HL-60 (cell line): ENCODE measurements at regions not wholly inside any gene's neighbourhood (a gene's known extent, or its start where the extent isn't known, plus 50 kb on each side); places are given as distances from the start of the nearest gene placed in this dataset.

Experiments used
- DNase-seq, 2 experiments: peaks; one replicate each; pipeline ENCODE4 v3.0.0-alpha.2; 2010 to 2020; ENCODE audit warnings: low read depth in 1 of 2, low spot score in 1 of 2
- H3K27ac ChIP-seq: fragments of 250-450 bp; sonication (Bioruptor Pico); replicated peaks from 2 replicates; pipeline ENCODE4 v1.5.1; 2020; ENCODE audit warnings: mild to moderate bottlenecking, moderate library complexity
- H3K27me3 ChIP-seq: fragments of 250-450 bp; sonication (Bioruptor Pico); 2 replicates; pipeline ENCODE4 v1.5.1; 2021; ENCODE audit warnings: mild to moderate bottlenecking, moderate library complexity; ENCODE audit not compliant: insufficient read depth, poor library complexity, severe bottlenecking
- H3K4me3 ChIP-seq: replicated peaks from 2 replicates; pipeline ENCODE4 v1.5.1; 2011; ENCODE audit warnings: mild to moderate bottlenecking, control low read depth, low read length; ENCODE audit not compliant: insufficient read depth
- GABPA ChIP-seq: IDR thresholded peaks from 2 replicates; pipeline ENCODE4 v1.6.1; 2012; ENCODE audit warnings: low read depth
- POLR2AphosphoS5 ChIP-seq: IDR thresholded peaks from 2 replicates; pipeline ENCODE4 v1.6.1; 2012; ENCODE audit warnings: low read depth
- REST ChIP-seq: IDR thresholded peaks from 2 replicates; pipeline ENCODE4 v1.6.1; 2012; ENCODE audit warnings: low read depth; ENCODE audit not compliant: insufficient replicate concordance
- SPI1 ChIP-seq: IDR thresholded peaks from 2 replicates; pipeline ENCODE4 v1.6.1; 2012; ENCODE audit warnings: low read depth, mild to moderate bottlenecking, borderline replicate concordance
- TF ChIP-seq, protein P1 (sequence below): IDR thresholded peaks from one replicate; pipeline ENCODE4 v1.5.1; 2011; ENCODE audit warnings: low read length, control low read depth, inconsistent platforms; ENCODE audit not compliant: insufficient read depth

DNA sequence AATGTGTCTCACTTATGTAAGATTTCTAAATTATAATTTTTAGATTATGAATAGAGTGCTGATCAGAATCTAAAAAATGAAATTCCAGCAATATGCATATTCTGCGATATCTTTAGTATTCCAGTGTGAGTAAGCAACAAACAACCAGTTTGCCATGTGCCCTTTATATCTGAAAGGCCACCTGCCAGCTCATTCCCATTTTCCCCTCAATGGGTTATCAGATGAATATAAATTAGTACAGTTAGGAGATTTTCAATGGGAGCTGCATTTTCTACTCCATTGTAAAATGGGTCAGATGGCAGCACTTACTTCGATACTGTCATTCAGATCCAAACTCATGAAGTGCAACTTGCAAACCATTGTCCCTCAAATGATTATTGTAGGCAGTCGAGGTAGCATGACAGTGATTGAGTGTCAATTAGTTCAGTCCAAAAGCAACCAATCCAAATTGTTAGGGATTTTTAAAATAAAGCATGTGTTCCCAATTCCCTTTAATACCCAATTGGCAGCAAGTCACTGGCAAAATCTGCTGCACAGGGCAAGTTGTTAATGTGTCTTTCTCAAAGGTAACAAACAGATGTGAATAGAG, 680.3 kb downstream of the LRRIQ3 start:
- Histone ChIP-seq H3K4me3 (no peak overlapping the region), H3K27me3 (no peaks in the 10 kb centered on the region), H3K27ac (no peak overlapping the region)
- TF ChIP-seq REST: no peak
- TF ChIP-seq POLR2AphosphoS5: no peak
- TF ChIP-seq SPI1: no peak
- no peak for TF ChIP-seq GABPA
- TF ChIP-seq, protein P1, sequence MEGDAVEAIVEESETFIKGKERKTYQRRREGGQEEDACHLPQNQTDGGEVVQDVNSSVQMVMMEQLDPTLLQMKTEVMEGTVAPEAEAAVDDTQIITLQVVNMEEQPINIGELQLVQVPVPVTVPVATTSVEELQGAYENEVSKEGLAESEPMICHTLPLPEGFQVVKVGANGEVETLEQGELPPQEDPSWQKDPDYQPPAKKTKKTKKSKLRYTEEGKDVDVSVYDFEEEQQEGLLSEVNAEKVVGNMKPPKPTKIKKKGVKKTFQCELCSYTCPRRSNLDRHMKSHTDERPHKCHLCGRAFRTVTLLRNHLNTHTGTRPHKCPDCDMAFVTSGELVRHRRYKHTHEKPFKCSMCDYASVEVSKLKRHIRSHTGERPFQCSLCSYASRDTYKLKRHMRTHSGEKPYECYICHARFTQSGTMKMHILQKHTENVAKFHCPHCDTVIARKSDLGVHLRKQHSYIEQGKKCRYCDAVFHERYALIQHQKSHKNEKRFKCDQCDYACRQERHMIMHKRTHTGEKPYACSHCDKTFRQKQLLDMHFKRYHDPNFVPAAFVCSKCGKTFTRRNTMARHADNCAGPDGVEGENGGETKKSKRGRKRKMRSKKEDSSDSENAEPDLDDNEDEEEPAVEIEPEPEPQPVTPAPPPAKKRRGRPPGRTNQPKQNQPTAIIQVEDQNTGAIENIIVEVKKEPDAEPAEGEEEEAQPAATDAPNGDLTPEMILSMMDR: no peak
- no peak for DNase-seq

GRCh38 chr1:73516451-73516850, 681.5 kb downstream of the LRRIQ3 start:
- Histone ChIP-seq H3K4me3 (no peak overlapping the region), H3K27me3 (no peaks in the 10 kb centered on the region), H3K27ac (0 out of 2 replicates have a peak overlapping the region, but pooled peaks have one; percentile 37)
- TF ChIP-seq SPI1 (peak; percentile 80), REST (no peak), POLR2AphosphoS5 (no peak), GABPA (0 out of 2 replicates have a peak, but pooled peaks have one; percentile 15)
- TF ChIP-seq, protein P1: no peak
- peak in 1 of 2 experiments; percentile 29 for DNase-seq

DNA sequence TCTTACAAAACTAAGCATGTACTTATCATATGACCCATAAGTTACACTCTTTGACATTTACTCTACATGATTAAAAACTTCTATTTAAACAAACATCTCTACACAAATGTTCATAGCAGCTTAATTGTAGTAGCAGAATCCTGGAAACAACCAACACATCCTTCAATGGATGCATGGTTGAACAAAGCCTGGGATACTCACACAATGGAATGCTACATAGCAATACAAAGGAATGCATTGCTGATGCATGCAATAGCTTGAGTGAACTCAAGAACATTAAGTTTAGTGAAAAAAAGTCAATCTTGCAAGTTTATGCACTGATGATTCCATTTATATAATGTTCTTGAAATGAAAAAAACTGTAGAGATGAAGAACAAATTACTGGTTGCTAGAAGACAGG, 686.9 kb downstream of the LRRIQ3 start:
- Histone ChIP-seq H3K4me3 (no peak overlapping the region), H3K27me3 (no peaks in the 10 kb centered on the region), H3K27ac (no peak overlapping the region)
- DNase-seq: no peak
- TF ChIP-seq GABPA (no peak), SPI1 (no peak), REST (no peak), POLR2AphosphoS5 (no peak)
- TF ChIP-seq, protein P1: no peak
